Neuronal stem cell (in vitro differentiated cells): ENCODE measurements at regions not wholly inside any gene's neighbourhood (a gene's known extent, or its start where the extent isn't known, plus 50 kb on each side); places are given as distances from the start of the nearest gene placed in this dataset.

ENCODE experiments used
- DNase-seq: peaks from one replicate; pipeline ENCODE4 v3.0.0-alpha.2; 2013; ENCODE audit warnings: low spot score
- H2AFZ ChIP-seq: one replicate; pipeline ENCODE4 v1.6.1; 2013; ENCODE audit warnings: mild to moderate bottlenecking, low read length, inconsistent platforms
- H2AK5ac ChIP-seq: 2 replicates; pipeline ENCODE4 v1.6.1; 2013; ENCODE audit warnings: low read depth, mild to moderate bottlenecking, inconsistent platforms, low read length, moderate library complexity, mixed read lengths
- H2BK120ac ChIP-seq: 2 replicates; pipeline ENCODE4 v1.6.1; 2013; ENCODE audit warnings: low read depth, mild to moderate bottlenecking, inconsistent platforms, low read length, moderate library complexity, mixed read lengths
- H2BK12ac ChIP-seq: one replicate; pipeline ENCODE4 v1.6.1; 2013; ENCODE audit warnings: low read length, inconsistent platforms
- H2BK15ac ChIP-seq: 2 replicates; pipeline ENCODE4 v1.6.1; 2013; ENCODE audit warnings: mild to moderate bottlenecking, low read length, inconsistent platforms, mixed read lengths
- H2BK5ac ChIP-seq: one replicate; pipeline ENCODE4 v1.6.1; 2013; ENCODE audit warnings: inconsistent platforms, mild to moderate bottlenecking, low read length, moderate library complexity
- H3K14ac ChIP-seq: one replicate; pipeline ENCODE4 v1.6.1; 2013; ENCODE audit warnings: low read length, inconsistent platforms
- H3K18ac ChIP-seq: 2 replicates; pipeline ENCODE4 v1.6.1; 2013; ENCODE audit warnings: low read length, inconsistent platforms
- H3K23ac ChIP-seq: 2 replicates; pipeline ENCODE4 v1.6.1; 2013; ENCODE audit warnings: low read depth, mild to moderate bottlenecking, mixed read lengths, low read length, inconsistent platforms; ENCODE audit not compliant: poor library complexity
- H3K27ac ChIP-seq: replicated peaks from 3 replicates; pipeline ENCODE4 v1.5.1; 2013; ENCODE audit warnings: low read length, inconsistent platforms
- H3K27me3 ChIP-seq, 3 experiments: 2 replicates each; pipeline ENCODE4 v1.6.1; 2013; ENCODE audit warnings: low read length in 3 of 3, mild to moderate bottlenecking in 2 of 3, inconsistent platforms in 1 of 3, low read depth in 1 of 3, mixed read lengths in 1 of 3, moderate library complexity in 1 of 3; ENCODE audit not compliant: control insufficient read depth in 3 of 3, insufficient read depth in 3 of 3
- H3K36me3 ChIP-seq, 2 donors: replicated peaks in 1 of 2; 2 replicates each; pipeline ENCODE4 v1.6.1; 2013; ENCODE audit warnings: low read length in 2 of 2; ENCODE audit not compliant: control insufficient read depth in 2 of 2, insufficient read depth in 2 of 2
- H3K4ac ChIP-seq: 2 replicates; pipeline ENCODE4 v1.6.1; 2013; ENCODE audit warnings: inconsistent platforms, mild to moderate bottlenecking, low read length, moderate library complexity
- H3K4me1 ChIP-seq, 2 donors: 1 replicate in 1 of 2; 2 replicates in 1 of 2; pipeline ENCODE4 v1.6.1; 2013; ENCODE audit warnings: low read length in 2 of 2, low read depth in 1 of 2; ENCODE audit not compliant: control insufficient read depth in 2 of 2, insufficient read depth in 1 of 2
- H3K4me2 ChIP-seq: one replicate; pipeline ENCODE4 v1.6.1; 2013; ENCODE audit warnings: mild to moderate bottlenecking, low read length, inconsistent platforms; ENCODE audit not compliant: insufficient read depth, poor library complexity, severe bottlenecking
- H3K4me3 ChIP-seq, 2 donors: 2 replicates each; pipeline ENCODE4 v1.5.1; 2013; ENCODE audit warnings: low read length in 2 of 2, mild to moderate bottlenecking in 2 of 2, inconsistent platforms in 1 of 2, moderate library complexity in 1 of 2
- H3K79me1 ChIP-seq: one replicate; pipeline ENCODE4 v1.6.1; 2013; ENCODE audit warnings: low read depth, mild to moderate bottlenecking, inconsistent platforms, low read length, moderate library complexity
- H3K9ac ChIP-seq: one replicate; pipeline ENCODE4 v1.6.1; 2013; ENCODE audit warnings: mild to moderate bottlenecking, low read depth, low read length, inconsistent platforms; ENCODE audit not compliant: poor library complexity
- H3K9me3 ChIP-seq, 2 donors: replicated peaks in 1 of 2; 2 replicates each; pipeline versions ENCODE3 to v1.6.1; 2013; ENCODE audit warnings: low read length in 2 of 2, mild to moderate bottlenecking in 2 of 2, inconsistent platforms in 1 of 2, low read depth in 1 of 2, mixed read lengths in 1 of 2, moderate library complexity in 1 of 2; ENCODE audit not compliant: control insufficient read depth in 2 of 2, insufficient read depth in 1 of 2
- H4K8ac ChIP-seq: one replicate; pipeline ENCODE4 v1.6.1; 2013; ENCODE audit warnings: low read depth, mild to moderate bottlenecking, inconsistent platforms, low read length, moderate library complexity
- H4K91ac ChIP-seq: one replicate; pipeline ENCODE4 v1.6.1; 2013; ENCODE audit warnings: low read length, low read depth, mild to moderate bottlenecking, inconsistent platforms; ENCODE audit not compliant: poor library complexity
- WGBS, 2 donors: extraction: QIAGEN DNeasy Blood & Tissue Kit; methylation state at CpG; one replicate each; pipeline ENCODE4 v1.1.7; 2013; ENCODE audit warnings: missing lambda C conversion rate in 2 of 2, mixed read lengths in 1 of 2; ENCODE audit not compliant: insufficient read length in 2 of 2, insufficient replicate concordance in 1 of 2; ENCODE audit errors: extremely low coverage in 2 of 2; 5-methylcytosine and 5-hydroxymethylcytosine counted together

DNA sequence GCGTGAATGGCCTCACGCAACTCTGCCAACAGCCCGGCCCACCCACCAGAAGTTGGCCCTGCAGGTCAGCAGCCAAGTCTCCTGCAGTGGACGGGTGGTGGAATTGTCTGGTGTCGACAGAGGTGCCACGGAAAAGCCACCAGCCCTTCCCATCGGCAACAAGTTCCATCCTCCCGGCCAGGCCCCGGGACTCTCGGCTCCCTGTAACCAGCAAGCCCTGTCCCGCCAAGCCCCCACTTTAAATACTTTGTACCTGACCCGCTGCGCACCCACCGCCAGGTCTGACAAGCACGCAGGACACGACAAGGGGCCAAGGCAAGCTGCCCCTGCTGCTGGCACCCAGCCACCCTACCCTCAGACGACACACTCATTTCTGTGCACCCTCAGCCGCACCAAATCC is 100.8 kb downstream of the RBFOX3 start:
- no peak for DNase-seq
- no peak overlapping the region for H3K27ac ChIP-seq
- H3K4me2 ChIP-seq, result no peak overlapping the region
- WGBS, 2 donors, result no CpG with 5 or more reads among the region's 18 CpGs
- H3K27me3 ChIP-seq, result peaks cover 0 to 14% (median 2%) of the 10 kb centered on the region in 3 experiments
- H2BK12ac ChIP-seq, result peak overlapping the region; percentile 53
- peak overlapping the region; percentile 10 for H2BK5ac ChIP-seq
- no peak overlapping the region for H2BK120ac ChIP-seq
- H4K8ac ChIP-seq, result no peak overlapping the region
- peaks cover 0 to 6% of the 10 kb centered on the region in 2 donors for H3K9me3 ChIP-seq
- no peak overlapping the region for H3K9ac ChIP-seq
- H3K4me1 ChIP-seq, result no peaks in the 10 kb centered on the region
- H3K4me3 ChIP-seq, result no peak overlapping the region
- no peak overlapping the region for H3K23ac ChIP-seq
- no peaks in the 10 kb centered on the region for H3K36me3 ChIP-seq
- H2AFZ ChIP-seq, result no peak overlapping the region
- H2BK15ac ChIP-seq, result peak overlapping the region; percentile 72
- peak overlapping the region; percentile 54 for H3K18ac ChIP-seq
- H3K79me1 ChIP-seq, result no peaks in the 10 kb centered on the region
- peak overlapping the region; percentile 66 for H2AK5ac ChIP-seq
- peak overlapping the region; percentile 14 for H3K14ac ChIP-seq
- no peak overlapping the region for H3K4ac ChIP-seq
- H4K91ac ChIP-seq, result no peak overlapping the region

- no CpG with 5 or more reads among the region's 14 CpGs for WGBS, 2 donors
- H3K9ac ChIP-seq, result no peak overlapping the region
- DNase-seq, result no peak
- H3K4me3 ChIP-seq, result no peak overlapping the region
- peaks cover 0 to 17% (median 2%) of the 10 kb centered on the region in 3 experiments for H3K27me3 ChIP-seq
- no peak overlapping the region for H2BK15ac ChIP-seq
- no peak overlapping the region for H3K4ac ChIP-seq
- H4K91ac ChIP-seq, result no peak overlapping the region
- peak overlapping the region; percentile 92 for H2BK5ac ChIP-seq
- H3K18ac ChIP-seq, result peak overlapping the region; percentile 82
- H3K4me2 ChIP-seq, result no peak overlapping the region
- H3K4me1 ChIP-seq, result no peaks in the 10 kb centered on the region
- no peak overlapping the region for H4K8ac ChIP-seq
- H2AFZ ChIP-seq, result no peak overlapping the region
- H3K23ac ChIP-seq, result no peak overlapping the region
- H3K9me3 ChIP-seq, result peaks cover 0 to 6% of the 10 kb centered on the region in 2 donors
- H3K79me1 ChIP-seq, result no peaks in the 10 kb centered on the region
- H3K27ac ChIP-seq, result no peak overlapping the region
- H2AK5ac ChIP-seq, result peak overlapping the region; percentile 66
- H3K14ac ChIP-seq, result peak overlapping the region; percentile 50
- peak overlapping the region; percentile 72 for H2BK120ac ChIP-seq
- peak overlapping the region; percentile 16 for H2BK12ac ChIP-seq
- H3K36me3 ChIP-seq, result no peaks in the 10 kb centered on the region
Observed at GRCh38 chr17:79509490-79509889, 101.4 kb downstream of the RBFOX3 start.

GRCh38 chr17:79509008-79509407 is 101.8 kb downstream of the RBFOX3 start:
- peaks cover 0 to 6% of the 10 kb centered on the region in 2 donors for H3K9me3 ChIP-seq
- no peak overlapping the region for H3K9ac ChIP-seq
- DNase-seq, result no peak
- no peak overlapping the region for H3K14ac ChIP-seq
- H2BK12ac ChIP-seq, result peak overlapping the region; percentile 73
- H2AK5ac ChIP-seq, result peak overlapping the region; percentile 75
- no peak overlapping the region for H4K91ac ChIP-seq
- no peak overlapping the region for H3K27ac ChIP-seq
- H2AFZ ChIP-seq, result no peak overlapping the region
- no peak overlapping the region for H2BK15ac ChIP-seq
- WGBS, 2 donors, result no CpG with 5 or more reads among the region's 18 CpGs
- H3K4ac ChIP-seq, result peak overlapping the region; percentile 66
- H3K4me3 ChIP-seq, result no peak overlapping the region
- no peak overlapping the region for H3K23ac ChIP-seq
- H2BK5ac ChIP-seq, result peak overlapping the region; percentile 39
- no peak overlapping the region for H3K4me2 ChIP-seq
- H3K4me1 ChIP-seq, result no peaks in the 10 kb centered on the region
- H3K36me3 ChIP-seq, result no peaks in the 10 kb centered on the region
- peaks cover 0 to 17% (median 2%) of the 10 kb centered on the region in 3 experiments for H3K27me3 ChIP-seq
- H2BK120ac ChIP-seq, result peak overlapping the region; percentile 72
- H4K8ac ChIP-seq, result no peak overlapping the region
- peak overlapping the region; percentile 80 for H3K18ac ChIP-seq
- H3K79me1 ChIP-seq, result no peaks in the 10 kb centered on the region

- peak overlapping the region; percentile 11 for H3K4me2 ChIP-seq
- H3K9me3 ChIP-seq, result peaks cover 0 to 6% of the 10 kb centered on the region in 2 donors
- no peak overlapping the region for H2AFZ ChIP-seq
- H2BK15ac ChIP-seq, result peak overlapping the region; percentile 75
- no peaks in the 10 kb centered on the region for H3K36me3 ChIP-seq
- no peak for DNase-seq
- H3K4me1 ChIP-seq, result no peaks in the 10 kb centered on the region
- H4K91ac ChIP-seq, result peak overlapping the region; percentile 72
- H3K18ac ChIP-seq, result peak overlapping the region; percentile 80
- peak overlapping the region; percentile 75 for H2AK5ac ChIP-seq
- no peak overlapping the region for H2BK120ac ChIP-seq
- no peaks in the 10 kb centered on the region for H3K79me1 ChIP-seq
- H3K27me3 ChIP-seq, result peaks cover 0 to 22% (median 2%) of the 10 kb centered on the region in 3 experiments
- peak overlapping the region; percentile 55 for H3K23ac ChIP-seq
- peak overlapping the region; percentile 73 for H2BK12ac ChIP-seq
- H2BK5ac ChIP-seq, result peak overlapping the region; percentile 39
- H3K14ac ChIP-seq, result peak overlapping the region; percentile 21
- WGBS, 2 donors, result no CpG with 5 or more reads among the region's 22 CpGs
- peak overlapping the region; percentile 96 for H4K8ac ChIP-seq
- H3K9ac ChIP-seq, result no peak overlapping the region
- H3K27ac ChIP-seq, result no peak overlapping the region
- no peak overlapping the region for H3K4ac ChIP-seq
- H3K4me3 ChIP-seq, result no peak overlapping the region
Observed at GRCh38 chr17:79508291-79508716, 102.5 kb downstream of the RBFOX3 start.
